ENCODE measurements at regions not wholly inside any gene's neighbourhood (a gene's known extent, or its start where the extent isn't known, plus 50 kb on each side); places are given as distances from the start of the nearest gene placed in this dataset.

- intact Hi-C loops (cut with micrococcal nuclease), result no loop called here
Measured at GRCh38 chr9:105142406-105143135, 101.9 kb upstream of the SLC44A1 start.

- intact Hi-C loops (cut with micrococcal nuclease), result no loop called here
Measured at GRCh38 chr9:105143136-105143430, 101.4 kb upstream of the SLC44A1 start.

DNA sequence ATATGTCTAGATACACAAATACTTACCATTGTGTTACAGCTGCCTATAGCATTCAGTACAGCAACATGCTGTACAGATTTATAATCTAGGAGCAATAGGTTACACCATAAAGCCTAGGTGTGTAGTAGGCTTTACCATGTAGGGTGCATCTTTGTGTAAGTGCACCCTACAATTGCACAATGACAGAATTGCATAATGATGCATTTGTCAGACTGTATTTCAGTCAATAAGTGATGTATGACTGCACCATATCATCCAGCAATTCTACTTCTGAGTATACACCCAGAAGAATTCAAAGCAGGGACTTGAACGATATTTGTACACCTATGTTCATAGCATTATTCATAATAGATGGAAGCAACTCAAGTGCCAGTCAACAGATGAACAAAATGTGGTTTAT, 100.4 kb upstream of the SLC44A1 start:
- intact Hi-C loops (cut with micrococcal nuclease), result no loop called here

- intact Hi-C loops (cut with micrococcal nuclease), result no loop called here
Measured at GRCh38 chr9:105144841-105145240, 99.6 kb upstream of the SLC44A1 start.

- intact Hi-C loops (cut with micrococcal nuclease), result no loop called here
Measured at GRCh38 chr9:105146677-105147076, 97.8 kb upstream of the SLC44A1 start.

GRCh38 chr9:105147110-105147871, 97.2 kb upstream of the SLC44A1 start:
- intact Hi-C loops (cut with micrococcal nuclease), result no loop called here

DNA sequence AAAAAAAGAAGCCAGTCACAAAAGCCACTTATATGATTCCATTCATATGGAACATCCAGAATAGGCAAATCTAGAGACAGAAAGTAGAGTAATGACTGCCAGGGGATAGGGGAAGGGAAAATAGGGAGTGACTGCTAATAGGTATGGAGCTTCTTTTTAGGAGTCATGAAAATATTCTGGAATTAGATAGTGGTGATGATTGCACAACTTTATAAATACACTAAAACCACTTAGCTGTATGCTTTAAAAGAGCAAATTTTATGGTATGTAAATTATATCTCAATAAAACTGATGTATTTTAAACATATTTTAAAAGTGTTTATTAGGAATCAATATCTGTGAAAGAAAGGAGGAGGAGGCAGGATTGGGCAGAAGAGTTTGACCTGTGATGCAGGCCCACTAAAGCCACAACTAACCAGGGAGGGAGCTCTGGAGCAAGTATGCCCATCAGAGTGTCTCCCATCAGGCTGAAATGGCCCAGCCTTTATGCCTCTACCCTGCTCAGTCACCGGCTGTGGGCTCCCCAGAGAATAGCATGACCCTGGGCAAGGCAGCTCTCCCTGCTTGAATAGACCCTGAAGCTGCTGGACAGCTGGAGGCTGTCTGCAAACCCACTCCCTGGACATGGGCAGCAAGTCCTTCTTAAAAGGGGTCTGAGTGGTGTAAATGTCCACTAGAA, 96.0 kb upstream of the SLC44A1 start:
- intact Hi-C loops (cut with micrococcal nuclease), result no loop called here

DNA sequence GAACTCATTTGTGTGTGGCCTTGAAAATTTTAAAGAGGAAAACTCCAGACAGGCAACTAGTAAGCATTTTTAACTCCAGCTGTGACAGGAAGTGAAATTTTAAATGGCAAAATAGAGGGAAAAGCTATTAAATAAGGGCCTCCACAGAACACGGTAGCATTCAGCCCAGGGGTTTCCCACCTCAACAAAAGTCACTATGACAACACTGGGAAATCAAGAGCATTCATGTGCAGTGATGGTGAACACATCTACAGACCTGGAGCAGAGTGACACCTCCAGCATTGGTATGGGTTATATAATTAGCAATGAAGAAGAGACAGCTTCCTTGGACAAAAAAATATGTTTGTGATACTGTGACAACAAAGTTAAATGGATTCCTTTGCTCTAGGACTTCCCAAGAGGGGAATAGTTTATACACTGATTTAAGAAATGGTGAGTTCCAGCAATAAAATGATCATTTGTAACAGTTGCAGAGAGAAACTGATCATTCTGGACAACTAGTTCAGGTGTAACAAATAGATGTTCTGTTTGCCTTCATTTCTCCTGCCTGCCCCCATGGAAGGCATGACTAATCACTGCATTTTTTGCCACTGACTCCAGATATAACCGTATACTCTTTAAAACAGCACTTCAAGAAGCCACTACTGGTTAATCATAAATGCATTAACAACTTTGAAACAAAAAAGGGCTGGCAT, 93.3 kb upstream of the SLC44A1 start:
- intact Hi-C loops (cut with micrococcal nuclease), result no loop called here

- intact Hi-C loops (cut with micrococcal nuclease), result no loop called here
Measured at GRCh38 chr9:105151686-105151995, 92.8 kb upstream of the SLC44A1 start.

DNA sequence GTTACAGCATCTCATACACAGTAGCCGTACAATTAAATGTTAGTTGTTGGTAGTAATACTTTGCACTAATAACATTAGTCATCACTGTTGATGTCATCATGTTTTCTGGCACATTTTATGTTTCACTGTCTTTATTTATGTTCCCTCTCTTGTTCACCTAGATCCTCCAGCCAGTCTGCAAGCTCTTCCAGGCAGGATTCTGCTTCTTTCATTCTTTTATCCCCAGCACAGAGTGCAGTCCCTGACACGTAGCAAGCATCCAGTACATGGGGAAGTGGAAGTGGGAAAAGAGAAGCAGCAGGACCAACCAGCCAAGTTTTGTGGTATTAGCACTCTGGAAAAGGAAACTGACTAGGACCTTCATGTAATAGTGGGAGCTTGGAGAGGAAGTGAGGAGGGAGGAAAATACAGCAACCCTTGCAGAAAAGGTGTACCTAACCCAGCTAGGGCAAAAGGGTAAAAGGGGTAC, 89.7 kb upstream of the SLC44A1 start:
- intact Hi-C loops (cut with micrococcal nuclease), result loop anchor here (5.0 kb wide), 2 partner anchors 403 to 563 kb away; partner anchors contain the start of gene FKTN

DNA sequence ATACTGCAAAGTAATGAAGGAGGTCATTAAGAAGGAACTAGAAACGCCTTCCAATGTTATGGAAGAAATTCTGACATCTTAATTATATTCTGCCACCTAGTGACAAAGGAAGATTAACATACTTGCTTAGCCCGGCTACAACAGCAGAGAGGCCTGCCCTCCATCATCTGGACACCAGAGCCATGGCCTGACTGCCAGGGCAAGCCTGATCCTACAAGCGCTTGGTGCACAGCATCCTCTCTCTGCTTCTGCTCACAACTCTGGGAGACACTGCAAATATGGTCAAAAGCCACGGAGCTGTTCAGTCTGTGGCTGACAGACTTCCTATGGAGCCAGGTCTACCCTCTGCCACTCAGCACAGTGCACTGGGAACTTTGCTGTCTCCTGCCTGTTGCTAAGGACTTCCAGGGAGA, 87.3 kb upstream of the SLC44A1 start:
- intact Hi-C loops (cut with micrococcal nuclease), result loop anchor here (1.0 to 5.0 kb wide), 8 partner anchors 29 to 560 kb away; partner anchors contain the start of gene FKTN

DNA sequence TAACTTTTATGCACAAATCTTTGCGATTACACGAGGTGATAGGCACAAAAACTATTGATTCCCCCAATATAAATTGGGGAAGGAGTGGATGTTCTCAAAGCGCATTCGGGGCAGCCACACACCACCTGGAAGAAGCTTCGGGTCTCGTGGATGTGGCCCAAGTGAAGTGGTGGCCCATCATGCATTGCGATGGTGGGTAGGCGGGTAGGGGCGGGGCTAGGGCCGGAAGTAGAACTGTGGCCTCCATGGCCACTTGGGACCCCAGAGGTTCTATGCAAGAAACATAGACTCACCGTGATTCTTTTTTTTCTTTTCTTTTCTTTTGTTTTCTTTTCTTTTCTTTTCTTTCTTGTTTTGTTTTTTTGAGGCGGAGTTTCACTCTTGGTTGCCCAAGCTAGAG, 86.4 kb upstream of the SLC44A1 start:
- intact Hi-C loops (cut with micrococcal nuclease), result loop anchor here (5.0 kb wide), 2 partner anchors 399 to 559 kb away; partner anchors contain the start of gene FKTN

DNA sequence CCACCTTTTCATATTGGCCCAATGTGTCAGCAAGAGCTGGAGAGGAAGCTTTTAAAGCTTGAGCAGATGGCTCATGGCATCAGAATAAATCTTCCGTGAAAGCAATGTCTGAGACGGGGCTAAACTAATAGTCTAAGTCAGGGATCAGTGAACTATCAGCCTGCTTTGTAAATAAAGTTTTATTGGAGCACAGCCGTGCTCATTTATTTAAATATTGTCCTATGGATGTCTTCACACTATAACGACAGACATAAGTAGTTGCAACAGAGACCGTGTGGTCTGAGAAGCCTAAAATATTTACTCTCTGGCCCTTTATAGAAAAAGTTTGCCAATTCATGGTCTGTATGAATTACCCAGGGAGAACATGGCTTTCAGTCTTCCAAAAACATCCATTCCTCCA, 85.6 kb upstream of the SLC44A1 start:
- intact Hi-C loops (cut with micrococcal nuclease), result loop anchor here (1.0 to 5.0 kb wide), 3 partner anchors 256 to 558 kb away; partner anchors contain the start of gene FKTN

GRCh38 chr9:105168870-105169319, 75.6 kb upstream of the SLC44A1 start:
- intact Hi-C loops (cut with micrococcal nuclease), result no loop called here

DNA sequence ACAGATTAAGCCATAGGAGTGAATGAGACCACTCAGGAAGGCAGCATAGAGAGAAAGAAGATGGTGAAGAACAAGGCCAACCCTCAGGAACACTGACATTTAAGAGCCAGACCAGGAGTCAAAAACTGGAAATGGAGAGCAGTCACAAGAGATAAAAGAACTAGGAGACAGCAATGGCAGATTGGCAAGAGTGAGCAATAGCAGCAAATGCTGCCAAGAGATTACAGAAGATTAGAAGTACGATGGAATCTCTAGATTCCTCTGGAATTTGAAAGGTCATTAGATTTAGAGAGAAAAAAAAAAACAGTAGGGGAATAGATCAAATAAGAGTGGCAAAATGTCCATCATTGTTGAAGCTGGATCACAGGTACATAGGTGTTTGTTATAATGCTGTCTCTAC, 73.4 kb upstream of the SLC44A1 start:
- intact Hi-C loops (cut with micrococcal nuclease), result no loop called here

GRCh38 chr9:105171589-105171988, 72.9 kb upstream of the SLC44A1 start:
- intact Hi-C loops (cut with micrococcal nuclease), result no loop called here

GRCh38 chr9:105172436-105172835, 72.0 kb upstream of the SLC44A1 start:
- intact Hi-C loops (cut with micrococcal nuclease), result no loop called here

DNA sequence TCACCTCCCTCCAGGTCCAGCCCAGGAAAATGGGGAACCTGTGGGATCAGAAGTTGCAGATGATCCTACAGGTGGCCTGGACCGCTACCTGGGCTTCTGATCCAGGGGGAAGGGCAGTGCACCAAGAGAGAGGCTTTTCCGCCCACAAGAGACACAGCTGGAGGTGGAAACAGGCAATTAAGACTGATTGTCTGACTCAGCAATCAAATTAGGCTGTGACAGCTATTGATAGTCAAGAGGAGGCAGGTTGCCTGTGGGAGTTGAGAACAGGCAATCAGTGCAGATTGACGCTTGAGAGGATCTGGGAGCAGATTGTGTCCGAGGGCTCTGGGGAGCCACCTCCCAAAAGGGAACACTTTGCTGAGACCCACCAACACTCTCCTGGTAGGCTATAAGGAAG, 71.1 kb upstream of the SLC44A1 start:
- intact Hi-C loops (cut with micrococcal nuclease), result no loop called here

- intact Hi-C loops (cut with micrococcal nuclease), result no loop called here
Measured at GRCh38 chr9:105173826-105174225, 70.6 kb upstream of the SLC44A1 start.

DNA sequence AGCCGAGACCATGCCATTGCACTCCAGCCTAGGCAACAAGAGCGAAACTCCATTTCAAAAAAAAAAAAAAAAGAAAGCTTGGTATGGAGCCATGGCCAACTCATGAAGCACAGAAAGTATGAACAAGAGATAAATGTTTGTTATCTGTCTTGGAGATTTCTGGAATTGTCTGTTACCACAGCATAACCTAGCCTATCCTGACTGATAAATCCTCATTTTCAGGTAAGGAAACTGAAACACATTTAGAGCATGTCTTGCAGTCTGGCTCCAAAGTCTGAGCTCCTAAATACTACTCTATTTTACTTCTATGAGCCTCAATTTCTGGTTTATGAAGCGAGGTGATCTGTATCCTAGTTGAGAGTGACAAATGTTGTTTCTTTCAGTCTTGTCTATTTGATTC, 68.3 kb upstream of the SLC44A1 start:
- intact Hi-C loops (cut with micrococcal nuclease), result no loop called here

DNA sequence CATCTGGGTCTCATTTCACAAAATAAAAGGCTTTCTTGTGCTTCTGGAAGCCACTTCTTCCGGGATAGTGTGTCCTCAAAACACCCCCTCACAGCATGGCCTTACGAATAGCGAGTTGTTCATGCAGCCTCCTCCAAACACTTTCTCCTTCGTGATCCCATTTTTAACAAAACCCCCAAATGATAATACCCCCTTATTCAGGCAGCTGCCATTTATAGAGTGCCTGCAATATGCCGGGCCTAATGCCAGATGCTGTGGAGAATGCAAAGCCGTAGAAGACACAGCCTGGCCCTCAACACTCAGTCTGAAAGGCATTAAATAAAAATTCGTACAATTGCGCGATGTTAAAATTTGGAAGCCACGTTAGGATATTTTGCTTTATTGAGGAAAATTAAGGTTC, 66.4 kb upstream of the SLC44A1 start:
- intact Hi-C loops (cut with micrococcal nuclease), result no loop called here

GRCh38 chr9:105187781-105188180, 56.7 kb upstream of the SLC44A1 start:
- intact Hi-C loops (cut with micrococcal nuclease), result no loop called here
